ENCODE measurements at regions not wholly inside any gene's neighbourhood (a gene's known extent, or its start where the extent isn't known, plus 50 kb on each side); places are given as distances from the start of the nearest gene placed in this dataset.

GRCh38 chr2:176514805-176515500 lies 245.7 kb downstream of the MTX2 start:
- H3K36me3 ChIP-seq: no peaks in the 10 kb centered on the region
- DNase-seq (ENCODE audit: low spot score in 2 of 2): no peak
- 92 to 96% methylated on average over 6 of the region's 6 CpGs for WGBS, 2 donors
- no peak overlapping the region for H3K4me3 ChIP-seq
- peaks cover 0 to 6% (median 2%) of the 10 kb centered on the region in 4 donors for H3K4me1 ChIP-seq
- no peaks in the 10 kb centered on the region for H3K9me3 ChIP-seq
- H3K27ac ChIP-seq: no peak overlapping the region
- TF ChIP-seq POLR2A (IDR thresholded peaks at IDR 0.05): no peak
- H3K27me3 ChIP-seq: no peaks in the 10 kb centered on the region

GRCh38 chr2:176516051-176516602 lies 246.9 kb downstream of the MTX2 start:
- Histone ChIP-seq H3K36me3 (no peaks in the 10 kb centered on the region), H3K9me3 (no peaks in the 10 kb centered on the region), H3K27me3 (no peaks in the 10 kb centered on the region), H3K27ac (no peak overlapping the region), H3K4me1 (peaks cover 0 to 6% (median 2%) of the 10 kb centered on the region in 4 donors), H3K4me3 (no peak overlapping the region)
- TF ChIP-seq CTCF (IDR thresholded peaks at IDR 0.05): no peak
- peak in 1 of 2 donors; percentile 30 for TF ChIP-seq EP300 (IDR thresholded peaks at IDR 0.05)
- no peak for DNase-seq (ENCODE audit: low spot score in 2 of 2)
- WGBS, 2 donors: 53 to 56% methylated on average over 1 of the region's 1 CpG

- no peak for DNase-seq (ENCODE audit: low spot score in 2 of 2)
- Histone ChIP-seq H3K4me1 (peaks cover 0 to 14% (median 4%) of the 10 kb centered on the region in 4 donors), H3K9me3 (no peaks in the 10 kb centered on the region), H3K27me3 (no peaks in the 10 kb centered on the region), H3K27ac (no peak overlapping the region), H3K4me3 (no peak overlapping the region), H3K36me3 (no peaks in the 10 kb centered on the region)
- no peak for TF ChIP-seq POLR2A (IDR thresholded peaks at IDR 0.05)
- peak in 1 of 2 donors; percentile 37 for TF ChIP-seq EP300 (IDR thresholded peaks at IDR 0.05)
- TF ChIP-seq CTCF (IDR thresholded peaks at IDR 0.05): no peak
- WGBS, 2 donors: 67 to 73% methylated on average over 3 to 4 of the region's 4 CpGs
Measured at GRCh38 chr2:176518823-176519222, 249.6 kb downstream of the MTX2 start.

- no peak overlapping the region for H3K4me3 ChIP-seq
- WGBS, 2 donors: 34 to 36% methylated on average over 3 of the region's 3 CpGs
- TF ChIP-seq CTCF (IDR thresholded peaks at IDR 0.05) (no peak), POLR2A (IDR thresholded peaks at IDR 0.05) (no peak), EP300 (IDR thresholded peaks at IDR 0.05) (no peak)
Measured at GRCh38 chr2:176521878-176522670, 252.8 kb downstream of the MTX2 start.

GRCh38 chr2:176525086-176525485 lies 255.8 kb downstream of the MTX2 start:
- H3K9me3 ChIP-seq: no peaks in the 10 kb centered on the region
- no peaks in the 10 kb centered on the region for H3K27me3 ChIP-seq
- TF ChIP-seq CTCF (IDR thresholded peaks at IDR 0.05): no peak
- no peak for TF ChIP-seq POLR2A (IDR thresholded peaks at IDR 0.05)
- TF ChIP-seq EP300 (IDR thresholded peaks at IDR 0.05): no peak
- H3K27ac ChIP-seq: no peak overlapping the region
- WGBS, 2 donors: 46 to 47% methylated on average over 2 of the region's 2 CpGs
- peaks cover 0 to 31% (median 4%) of the 10 kb centered on the region in 4 donors for H3K4me1 ChIP-seq
- DNase-seq (ENCODE audit: low spot score in 2 of 2): no peak
- H3K36me3 ChIP-seq: no peaks in the 10 kb centered on the region
- no peak overlapping the region for H3K4me3 ChIP-seq

More at GRCh38 chr2:176521878-176522670, 252.8 kb downstream of the MTX2 start:
- Histone ChIP-seq H3K27me3 (no peaks in the 10 kb centered on the region), H3K36me3 (no peaks in the 10 kb centered on the region), H3K4me1 (peaks cover 0 to 32% (median 7%) of the 10 kb centered on the region in 4 donors), H3K9me3 (no peaks in the 10 kb centered on the region), H3K27ac (peak overlapping the region in 1 of 4 donors; percentile 15)
- DNase-seq (ENCODE audit: low spot score in 2 of 2): no peak
